Calu3 (cell line): ENCODE measurements at regions not wholly inside any gene's neighbourhood (a gene's known extent, or its start where the extent isn't known, plus 50 kb on each side); places are given as distances from the start of the nearest gene placed in this dataset.

Experiments used
- BruUV-seq: library from RNA; stranded (reverse); fragments of 400-500 nt; replicated peaks from 2 replicates; lab custom pipeline; 2021; lab: Mats Ljungman, UMichigan
- CTCF ChIA-PET: fragments of 300-600 bp; sonication (Branson Sonifier 250); formaldehyde crosslinking; loops from one replicate; lab custom pipeline; 2022; ENCODE audit warnings: antibody characterized with exemption; lab: Charles Lee
- DNase-seq: peaks from one replicate; pipeline ENCODE4 v3.0.0; 2022
- H3K27ac Mint-ChIP-seq: one replicate; pipeline ENCODE4 v1.8.0; 2022; ENCODE audit warnings: mixed read lengths; ENCODE audit not compliant: unreplicated experiment
- H3K27me3 Mint-ChIP-seq: one replicate; pipeline ENCODE4 v1.8.0; 2022; ENCODE audit warnings: mixed read lengths; ENCODE audit not compliant: unreplicated experiment
- H3K36me3 Mint-ChIP-seq: one replicate; pipeline ENCODE4 v1.8.0; 2022; ENCODE audit warnings: mild to moderate bottlenecking, moderate library complexity, mixed read lengths; ENCODE audit not compliant: insufficient read depth, unreplicated experiment
- H3K4me1 Mint-ChIP-seq: one replicate; pipeline ENCODE4 v1.8.0; 2022; ENCODE audit warnings: mild to moderate bottlenecking, low read depth, mixed read lengths; ENCODE audit not compliant: unreplicated experiment
- H3K4me3 Mint-ChIP-seq: one replicate; pipeline ENCODE4 v1.8.0; 2022; ENCODE audit warnings: mild to moderate bottlenecking, low read depth, moderate library complexity, mixed read lengths; ENCODE audit not compliant: unreplicated experiment
- H3K9me3 Mint-ChIP-seq: one replicate; pipeline ENCODE4 v1.8.0; 2022; ENCODE audit warnings: low read depth, mixed read lengths; ENCODE audit not compliant: unreplicated experiment
- CTCF ChIP-seq: fragments of 200-600 bp; IDR thresholded peaks from one replicate; pipeline ENCODE4 v1.8.0; 2022; ENCODE audit warnings: antibody characterized with exemption; ENCODE audit not compliant: unreplicated experiment
- intact Hi-C: fragments of 100-400 bp; cut with micrococcal nuclease; formaldehyde crosslinking; loops from one replicate; pipeline ENCODE4 v1.10.0; 2022; ENCODE audit not compliant: unreplicated experiment

- H3K4me1 Mint-ChIP-seq: no peaks in the 10 kb centered on the region
- H3K9me3 Mint-ChIP-seq: peaks cover 4% of the 10 kb centered on the region
- no peaks in the 10 kb centered on the region for H3K27me3 Mint-ChIP-seq
- H3K4me3 Mint-ChIP-seq: no peak overlapping the region
- DNase-seq: no peak
- CTCF ChIA-PET: no interaction called here
- intact Hi-C loops: no loop called here
- no peak for TF ChIP-seq CTCF
- BruUV-seq: no TSS peak
- H3K36me3 Mint-ChIP-seq: no peaks in the 10 kb centered on the region
- H3K27ac Mint-ChIP-seq: no peak overlapping the region
These were observed 616.9 kb downstream of the ZIC1 start for GRCh38 chr3:148026009-148026588.

GRCh38 chr3:148030975-148031374, 621.8 kb downstream of the ZIC1 start:
- Mint-ChIP-seq H3K27ac (no peak overlapping the region), H3K4me1 (no peaks in the 10 kb centered on the region), H3K9me3 (no peaks in the 10 kb centered on the region), H3K27me3 (no peaks in the 10 kb centered on the region), H3K4me3 (no peak overlapping the region), H3K36me3 (no peaks in the 10 kb centered on the region)
- intact Hi-C loops: no loop called here
- DNase-seq: no peak
- TF ChIP-seq CTCF: no peak
- CTCF ChIA-PET: interaction anchor here (0.6 to 1.1 kb wide), 3 partner anchors 10 to 245 kb away, joined by 3 to 4 read pairs (median 3); no protein-coding TSS in a partner anchor
- no TSS peak for BruUV-seq

- intact Hi-C loops: no loop called here
- BruUV-seq: no TSS peak
- H3K4me1 Mint-ChIP-seq: no peaks in the 10 kb centered on the region
- H3K9me3 Mint-ChIP-seq: no peaks in the 10 kb centered on the region
- DNase-seq: no peak
- H3K27ac Mint-ChIP-seq: no peak overlapping the region
- no peaks in the 10 kb centered on the region for H3K27me3 Mint-ChIP-seq
- no peaks in the 10 kb centered on the region for H3K36me3 Mint-ChIP-seq
- H3K4me3 Mint-ChIP-seq: no peak overlapping the region
- CTCF ChIA-PET: no interaction called here
- TF ChIP-seq CTCF: no peak
These were observed 625.2 kb downstream of the ZIC1 start for GRCh38 chr3:148034353-148034752.

- no peaks in the 10 kb centered on the region for H3K27me3 Mint-ChIP-seq
- no peak for TF ChIP-seq CTCF
- no peaks in the 10 kb centered on the region for H3K36me3 Mint-ChIP-seq
- DNase-seq: no peak
- CTCF ChIA-PET: no interaction called here
- no peak overlapping the region for H3K27ac Mint-ChIP-seq
- H3K4me1 Mint-ChIP-seq: no peaks in the 10 kb centered on the region
- BruUV-seq: no TSS peak
- intact Hi-C loops: no loop called here
- H3K9me3 Mint-ChIP-seq: no peaks in the 10 kb centered on the region
- no peak overlapping the region for H3K4me3 Mint-ChIP-seq
These were observed 627.2 kb downstream of the ZIC1 start for GRCh38 chr3:148036331-148036876.
